GM19351 (cell line): ENCODE measurements at regions not wholly inside any gene's neighbourhood (a gene's known extent, or its start where the extent isn't known, plus 50 kb on each side); places are given as distances from the start of the nearest gene placed in this dataset.
A peak's percentile ranks its signal among the peaks of the same experiment; 100 is the strongest.

Experiments used
- ATAC-seq: cut with Tn5 transposase; IDR thresholded peaks from one replicate; pipeline ENCODE4 v1.9.1; 2021; ENCODE audit warnings: mild to moderate bottlenecking, moderate library complexity; ENCODE audit not compliant: unreplicated experiment

DNA sequence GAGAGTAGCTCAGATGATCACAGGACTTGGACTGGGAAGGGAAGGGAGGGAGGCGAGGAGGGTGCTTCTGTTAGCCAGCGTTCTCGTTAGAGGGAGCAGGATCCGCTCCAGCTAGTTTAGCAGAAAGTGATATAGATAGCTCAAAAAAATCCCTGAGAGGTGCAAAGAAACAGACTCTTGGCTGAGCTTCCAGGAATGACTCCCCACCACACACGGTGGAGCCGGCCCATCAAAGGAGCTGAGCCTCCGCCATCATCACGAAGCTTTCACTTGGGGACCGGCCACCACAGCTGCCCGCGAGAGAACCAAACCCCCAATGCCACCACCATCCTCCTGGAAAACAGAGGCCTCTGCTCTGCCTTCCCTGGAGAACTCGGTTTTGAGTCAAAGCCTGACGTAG is 124.6 kb upstream of the BCL2L14 start:
- ATAC-seq: no peak

GRCh38 chr12:11947213-11947612 is 123.5 kb upstream of the BCL2L14 start:
- no peak for ATAC-seq

DNA sequence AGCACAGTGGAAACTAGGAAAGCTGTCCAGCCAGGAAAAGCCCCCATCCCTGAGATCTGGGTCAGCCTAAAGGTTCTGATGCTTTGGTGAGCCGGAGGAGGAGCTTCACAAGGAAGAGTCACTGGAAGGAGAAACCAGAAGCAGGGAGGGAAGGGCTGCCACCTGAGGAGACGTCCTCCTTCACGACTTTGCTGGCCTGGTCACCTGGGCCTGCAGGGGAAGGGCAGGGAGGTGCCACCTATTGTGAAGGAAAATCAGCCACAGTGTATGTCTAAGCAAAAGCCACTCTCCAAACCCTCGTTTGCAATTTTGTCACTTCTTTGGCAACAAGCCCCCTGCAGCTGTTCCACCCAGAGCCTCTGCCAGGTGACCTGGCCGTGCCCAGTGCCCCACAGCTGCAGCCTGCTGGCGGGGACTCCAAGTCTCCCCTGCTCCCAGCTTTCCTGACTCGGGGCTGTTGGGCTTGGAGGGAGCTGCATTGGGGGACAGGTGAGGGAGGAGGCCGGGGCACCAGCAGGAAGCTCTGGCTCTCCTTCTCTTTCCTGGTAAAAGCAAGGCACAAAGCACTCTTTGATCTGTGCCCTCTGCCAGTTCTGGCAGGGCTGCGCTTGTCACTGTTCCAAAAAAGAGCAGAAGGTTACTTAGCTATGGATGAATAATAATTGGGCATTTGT is 120.9 kb upstream of the BCL2L14 start:
- ATAC-seq: no peak

DNA sequence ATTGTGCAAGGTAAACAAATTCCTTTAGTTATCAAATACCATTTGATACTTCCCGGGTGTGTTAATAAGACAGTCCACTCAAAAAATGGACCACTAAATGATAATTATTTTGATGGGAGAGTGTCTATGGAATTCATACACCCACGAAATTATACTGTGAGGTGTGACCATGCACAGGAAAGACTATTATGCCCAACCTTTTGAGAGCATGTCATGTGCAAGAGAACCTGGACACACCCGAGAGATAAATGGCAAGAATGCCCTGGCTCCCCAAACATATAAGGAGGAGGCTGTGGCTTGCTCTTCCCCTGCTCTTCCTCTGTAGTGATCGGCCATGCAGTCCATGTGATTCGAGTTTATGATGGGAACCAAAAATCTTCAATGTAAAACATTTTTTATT is 119.5 kb upstream of the BCL2L14 start:
- ATAC-seq: no peak

DNA sequence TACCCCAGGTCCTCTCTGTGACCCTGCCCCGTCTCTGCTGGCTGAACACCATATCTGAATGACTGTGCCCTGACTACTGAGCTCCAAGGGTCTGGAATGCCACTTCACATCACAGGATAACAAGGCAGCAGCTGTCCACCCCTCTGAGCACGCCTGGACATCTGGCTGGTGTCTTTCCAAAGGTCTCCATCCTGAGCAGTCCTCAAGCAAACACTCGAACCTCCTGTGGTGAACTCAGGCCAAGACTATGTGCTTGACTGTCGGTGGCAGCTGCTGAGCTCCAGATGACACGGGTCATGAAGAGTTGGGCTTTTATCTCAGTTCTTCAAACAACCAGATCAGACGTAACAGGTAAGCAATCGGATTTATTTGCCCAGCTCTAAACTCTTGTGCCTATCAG is 117.2 kb upstream of the BCL2L14 start:
- ATAC-seq: no peak

DNA sequence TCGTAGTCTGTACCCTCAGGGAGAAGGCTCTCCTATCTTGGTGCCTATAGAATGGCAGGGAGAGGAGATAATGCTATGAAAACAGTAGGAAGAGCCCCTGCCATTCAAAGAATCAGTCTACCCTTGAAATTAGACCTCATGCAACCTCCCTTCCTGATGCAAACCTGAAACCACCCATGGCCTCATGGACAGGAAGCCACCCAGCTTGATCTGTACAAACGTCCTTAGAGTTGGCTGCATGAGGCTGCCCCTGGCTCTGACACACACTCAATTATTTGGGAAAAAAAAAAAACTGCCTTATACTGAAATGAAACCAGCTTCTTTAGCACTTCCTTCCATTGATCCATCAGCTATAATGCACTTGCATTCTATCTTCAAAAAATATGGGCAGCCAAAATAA is 116.6 kb upstream of the BCL2L14 start:
- ATAC-seq: no peak

GRCh38 chr12:11958221-11959091 is 112.3 kb upstream of the BCL2L14 start:
- ATAC-seq: no peak

GRCh38 chr12:11959117-11959823 is 111.5 kb upstream of the BCL2L14 start:
- ATAC-seq: no peak

DNA sequence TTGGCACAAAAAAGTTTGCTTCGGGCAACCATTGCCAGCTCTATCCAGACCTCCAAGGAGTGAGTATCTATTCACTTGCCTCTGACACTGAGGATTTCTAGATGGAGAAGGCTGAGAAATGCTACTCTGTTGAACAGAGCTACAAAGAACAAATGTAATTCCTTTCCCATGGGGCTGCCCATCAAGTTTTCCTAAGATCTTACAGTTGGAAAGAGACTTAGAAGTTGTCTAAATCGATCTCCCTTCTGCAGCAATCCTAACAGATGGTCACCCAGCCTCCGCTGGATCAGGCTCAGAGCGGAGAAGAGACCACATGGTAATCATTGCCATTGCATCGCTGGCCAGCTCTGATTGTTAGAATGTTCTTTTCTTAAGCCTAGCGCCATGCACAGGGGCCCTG is 110.1 kb upstream of the BCL2L14 start:
- ATAC-seq: no peak

GRCh38 chr12:11961686-11962085 is 109.1 kb upstream of the BCL2L14 start:
- no peak for ATAC-seq

- ATAC-seq: no peak
These were observed 107.9 kb upstream of the BCL2L14 start for GRCh38 chr12:11962860-11963259.

- no peak for ATAC-seq
These were observed 106.8 kb upstream of the BCL2L14 start for GRCh38 chr12:11963841-11964471.

- no peak for ATAC-seq
These were observed 105.4 kb upstream of the BCL2L14 start for GRCh38 chr12:11965258-11965910.

GRCh38 chr12:11967376-11968047 is 103.2 kb upstream of the BCL2L14 start:
- ATAC-seq: no peak

DNA sequence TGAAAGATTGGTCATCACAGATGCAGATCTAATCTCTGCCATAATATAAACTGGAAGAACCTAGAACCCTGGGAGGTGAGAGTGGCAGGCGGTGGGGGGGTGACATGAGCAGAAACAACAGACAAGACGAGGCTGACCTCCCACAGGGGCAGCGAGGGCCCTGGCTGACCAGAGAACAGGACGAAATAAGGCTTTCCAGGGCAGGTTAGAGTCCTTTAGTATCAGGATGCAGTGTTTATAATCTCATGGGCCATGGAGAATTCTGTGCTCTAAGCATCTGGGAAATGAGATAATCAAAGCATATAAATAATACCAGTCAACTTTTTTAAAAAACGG is 102.7 kb upstream of the BCL2L14 start:
- no peak for ATAC-seq

GRCh38 chr12:11968516-11968915 is 102.2 kb upstream of the BCL2L14 start:
- ATAC-seq: no peak

DNA sequence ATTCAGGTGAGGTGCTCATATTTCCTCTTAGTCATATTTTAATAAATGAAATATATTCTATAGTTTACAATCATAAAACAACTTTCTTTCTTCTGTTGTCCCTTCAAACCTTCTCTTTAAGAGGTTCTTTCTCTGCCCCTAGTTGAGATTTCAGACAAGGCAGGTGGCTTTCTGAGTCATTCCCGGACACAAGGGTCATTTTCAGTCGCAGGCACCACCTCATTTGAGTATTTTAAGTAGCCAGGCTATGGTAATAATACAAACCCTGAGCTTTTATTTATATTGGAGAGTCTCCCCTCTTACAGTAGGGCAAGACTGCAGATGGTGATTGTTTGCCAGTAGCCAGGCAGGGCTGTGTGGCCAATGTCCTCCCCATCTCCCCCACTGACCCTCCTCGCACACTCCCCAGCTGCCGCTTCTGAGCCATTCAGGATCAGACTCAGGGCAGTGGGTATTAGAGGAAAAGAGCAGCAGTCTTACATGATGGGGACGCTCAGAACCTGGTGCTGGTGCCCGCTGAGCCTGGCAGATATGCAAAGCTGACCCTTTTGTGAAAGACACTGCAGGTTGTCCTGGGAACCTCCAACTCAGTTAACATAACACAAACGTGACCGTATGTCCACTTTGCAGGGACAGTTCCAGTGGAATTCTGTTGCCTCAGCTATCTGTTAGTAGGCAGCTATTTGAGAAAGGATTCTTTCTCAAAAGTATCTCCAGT is 101.1 kb upstream of the BCL2L14 start:
- ATAC-seq: peak; percentile 88

- ATAC-seq: no peak
These were observed 100.6 kb upstream of the BCL2L14 start for GRCh38 chr12:11970155-11970520.

DNA sequence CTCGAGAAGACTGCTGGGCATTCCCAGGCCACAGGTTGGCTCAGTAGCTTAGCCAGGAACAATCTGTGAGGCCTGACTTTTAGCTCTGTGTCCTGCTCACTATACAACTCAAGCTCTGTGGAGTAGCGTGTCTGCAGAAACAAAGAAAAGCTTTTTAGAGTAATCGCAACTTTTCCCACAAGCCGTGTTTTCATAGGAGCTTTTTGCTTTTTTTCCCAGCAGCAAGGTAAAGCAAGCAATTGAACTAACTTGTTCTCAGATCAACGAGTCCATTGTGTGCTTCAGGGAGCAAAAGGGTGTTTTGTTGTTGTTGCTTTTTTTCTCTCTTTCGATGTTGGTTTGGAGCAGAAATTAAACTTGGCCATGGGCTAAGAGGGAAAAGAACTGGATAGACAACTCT is 97.3 kb upstream of the BCL2L14 start:
- no peak for ATAC-seq

GRCh38 chr12:11976005-11976404 is 94.7 kb upstream of the BCL2L14 start:
- no peak for ATAC-seq
